DMS79 (cell line): ENCODE measurements at regions not wholly inside any gene's neighbourhood (a gene's known extent, or its start where the extent isn't known, plus 50 kb on each side); places are given as distances from the start of the nearest gene placed in this dataset.

Experiments
- DNase-seq: peaks from one replicate; lab custom pipeline; 2025; lab: John Stamatoyannopoulos, UW

DNA sequence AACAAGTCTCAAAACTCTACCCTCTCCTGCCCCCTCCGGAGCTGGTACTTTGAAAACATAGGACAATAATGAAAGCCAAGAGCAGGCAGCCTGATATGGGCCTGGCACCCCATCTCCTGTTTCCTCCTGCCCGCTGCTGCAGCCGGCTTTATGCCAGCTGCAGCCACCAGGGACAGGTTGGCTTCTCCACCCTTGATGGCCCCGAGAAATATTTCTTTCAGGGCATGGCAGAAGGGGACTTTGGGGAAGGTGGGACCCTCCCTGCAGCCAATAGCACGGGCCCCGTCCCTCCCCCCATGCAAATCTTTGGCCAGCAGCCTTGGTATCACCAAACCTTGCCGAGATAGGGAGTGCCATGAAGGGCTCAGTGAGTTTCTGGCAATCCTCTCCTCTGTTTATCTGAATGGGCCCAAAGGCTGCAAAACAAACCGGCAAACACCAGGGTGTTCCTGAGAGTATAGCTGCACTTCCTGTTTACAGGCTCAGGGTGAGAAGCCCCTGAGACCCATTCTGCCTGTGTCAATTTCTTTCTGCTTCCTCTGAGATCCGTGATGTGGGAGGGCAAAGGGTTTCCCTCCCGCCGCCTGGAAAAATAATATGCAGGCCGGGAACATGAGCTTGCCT, 73.4 kb upstream of the BOD1 start:
- DNase-seq = no peak

GRCh38 chr5:173691931-173692330, 75.5 kb upstream of the BOD1 start:
- DNase-seq = no peak

- no peak for DNase-seq
Observed at GRCh38 chr5:173693670-173694069, 77.2 kb upstream of the BOD1 start.

DNA sequence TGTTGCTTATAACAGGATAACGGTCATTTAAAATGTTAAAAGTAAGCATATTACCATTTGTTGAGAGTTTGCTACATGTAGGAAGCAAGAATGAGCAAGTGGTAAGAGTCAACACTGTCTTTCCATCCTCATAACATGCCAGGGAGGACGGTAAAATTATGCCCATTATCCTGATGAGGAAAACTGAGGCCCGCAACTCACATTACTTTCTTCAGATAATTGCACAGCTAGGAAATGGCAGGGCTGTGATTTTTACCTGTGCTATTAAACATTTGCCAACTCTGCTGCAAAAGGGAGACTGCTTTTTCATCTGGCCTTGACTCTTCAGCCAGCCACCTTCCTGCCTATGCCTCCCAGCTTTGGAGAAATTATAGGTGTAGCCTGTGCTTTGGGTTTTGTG, 79.8 kb upstream of the BOD1 start:
- DNase-seq = no peak

GRCh38 chr5:173697931-173698579, 81.6 kb upstream of the BOD1 start:
- DNase-seq = no peak

- no peak for DNase-seq
Observed at GRCh38 chr5:173699966-173700365, 83.5 kb upstream of the BOD1 start.

GRCh38 chr5:173703466-173703865, 87.0 kb upstream of the BOD1 start:
- DNase-seq = no peak

DNA sequence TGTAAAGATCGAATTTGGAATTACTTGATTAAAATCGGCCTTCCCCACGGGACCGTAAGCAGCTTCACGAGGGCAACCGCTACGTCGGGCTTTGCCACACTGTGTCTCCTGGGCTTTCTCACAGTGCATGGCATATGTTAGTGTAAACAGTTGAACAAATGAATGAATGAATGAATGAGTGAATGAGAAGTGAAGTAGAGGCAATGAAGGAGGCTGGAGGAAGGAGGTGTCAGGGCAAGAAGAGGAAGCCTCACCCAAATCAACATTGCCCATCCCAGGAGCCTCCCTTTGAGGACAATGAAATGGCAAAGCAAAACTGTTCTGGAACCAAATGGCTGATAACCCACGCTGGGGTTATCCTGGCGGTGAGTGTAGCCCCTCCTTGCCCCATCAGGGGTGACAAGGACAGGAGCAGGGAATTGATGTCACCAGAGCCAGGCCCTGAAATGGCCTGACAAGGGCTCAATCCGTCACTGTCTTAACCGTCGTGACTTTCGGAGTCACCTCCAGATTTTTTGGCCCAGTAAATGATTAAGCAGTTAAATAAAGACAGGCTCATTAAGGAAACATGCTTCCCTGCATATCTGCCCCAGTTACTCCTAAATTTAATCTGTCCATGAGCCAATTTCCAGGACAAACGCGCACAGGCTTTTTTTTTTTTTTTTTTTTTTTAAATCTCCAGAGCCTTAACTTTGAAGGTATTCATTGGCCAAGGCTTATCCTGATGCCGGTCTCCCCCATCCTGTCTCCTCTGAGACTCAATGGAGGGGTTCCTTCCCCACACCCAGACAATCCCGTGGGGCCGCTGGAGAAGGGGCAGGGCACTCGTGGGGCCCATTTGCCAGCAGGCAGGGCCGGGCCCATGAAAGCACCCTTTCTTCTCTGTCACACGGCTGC, 88.4 kb upstream of the BOD1 start:
- no peak for DNase-seq

DNA sequence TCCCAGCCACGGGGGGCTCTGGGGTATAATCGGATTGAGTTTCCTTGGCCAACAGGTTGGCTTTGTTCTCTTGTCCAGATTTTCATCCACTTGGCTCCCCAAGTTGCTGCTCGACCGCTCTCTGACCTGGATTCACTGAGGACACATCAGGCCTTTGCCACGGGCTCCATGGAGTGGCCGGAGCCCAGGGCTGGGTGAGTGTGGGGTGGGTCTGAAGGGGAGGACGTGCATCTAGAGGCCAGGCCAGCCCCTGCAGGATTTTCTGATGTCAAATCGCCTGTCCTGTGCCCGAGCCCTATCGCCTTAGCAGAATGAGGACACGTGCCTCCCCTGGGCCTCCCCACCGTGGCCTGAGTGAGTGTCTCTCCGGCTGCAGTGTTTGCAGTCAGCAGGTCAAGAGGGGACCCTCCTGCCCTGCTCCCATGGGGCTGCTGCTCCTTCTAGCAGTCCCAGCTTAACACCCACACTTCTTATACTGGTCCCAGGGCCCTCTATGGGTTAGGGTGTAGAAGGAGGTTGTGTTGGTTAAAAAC, 89.1 kb upstream of the BOD1 start:
- DNase-seq = no peak

GRCh38 chr5:173706700-173707099, 90.2 kb upstream of the BOD1 start:
- no peak for DNase-seq

GRCh38 chr5:173707392-173707791, 90.9 kb upstream of the BOD1 start:
- no peak for DNase-seq

GRCh38 chr5:173709145-173709544, 92.7 kb upstream of the BOD1 start:
- no peak for DNase-seq

DNA sequence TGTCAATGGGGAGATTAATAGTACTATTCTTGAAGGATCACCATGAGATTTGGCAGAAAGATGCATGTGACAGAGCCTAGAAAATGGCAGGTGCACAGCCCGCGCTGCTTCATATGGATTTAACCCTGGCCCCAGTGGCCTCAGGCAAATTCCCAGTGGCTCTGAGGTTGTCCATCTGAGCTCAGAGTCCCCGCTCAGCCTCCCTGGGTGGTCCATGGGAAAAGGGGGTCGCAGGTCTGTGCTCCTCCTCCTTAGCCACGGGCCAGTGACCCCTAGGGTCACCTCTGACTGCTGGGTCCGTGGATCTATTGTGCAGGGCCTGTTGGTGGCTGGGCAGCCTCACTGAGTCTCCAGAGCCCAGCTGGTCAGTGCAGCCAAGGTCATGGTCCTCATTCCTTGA, 93.3 kb upstream of the BOD1 start:
- no peak for DNase-seq

GRCh38 chr5:173710528-173710927, 94.1 kb upstream of the BOD1 start:
- no peak for DNase-seq

DNA sequence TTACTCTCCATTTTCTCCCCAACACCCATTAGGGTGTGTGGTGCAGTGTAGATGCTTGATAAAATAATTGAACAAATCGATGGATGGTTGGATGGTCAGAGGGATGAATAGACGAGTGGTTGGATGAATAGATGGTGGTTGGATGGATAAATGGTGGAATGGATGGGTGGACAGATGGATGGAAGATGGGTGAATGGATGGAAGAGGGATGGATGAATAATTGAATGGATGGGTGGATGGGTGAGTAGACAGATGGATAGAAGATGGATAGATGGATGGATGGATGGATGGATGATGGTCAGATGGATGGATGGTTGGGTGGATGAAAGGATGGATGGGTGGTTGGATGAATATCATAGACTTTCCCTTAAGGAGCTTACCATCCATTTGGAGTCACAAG, 95.0 kb upstream of the BOD1 start:
- DNase-seq = no peak

DNA sequence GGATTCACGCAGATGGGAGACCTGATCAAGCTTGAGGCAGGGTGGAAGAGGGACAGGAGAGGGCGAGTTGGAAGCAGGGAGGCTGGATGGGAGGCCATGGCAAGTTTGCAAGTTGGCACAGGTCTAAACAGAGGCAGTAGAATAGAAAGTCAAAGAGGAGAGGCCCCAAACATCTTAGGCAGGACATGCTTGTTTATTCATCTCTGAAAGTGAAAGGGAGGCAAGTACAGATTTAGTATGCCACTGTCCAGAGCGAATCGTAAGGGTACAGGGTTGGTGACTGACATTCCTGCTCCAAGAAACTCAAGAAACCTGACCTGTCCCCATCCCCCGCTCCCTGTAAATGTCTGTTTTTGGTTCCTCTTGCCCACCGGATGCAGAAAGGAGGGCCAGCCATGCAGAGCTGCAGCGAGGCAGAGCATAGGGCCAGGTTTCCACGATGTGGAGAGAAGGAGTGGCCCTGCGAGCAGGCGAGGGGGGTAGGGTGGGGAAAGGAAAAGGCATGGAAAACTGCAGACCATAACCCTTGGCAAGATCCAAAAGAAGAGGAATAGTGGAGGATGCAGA, 96.2 kb upstream of the BOD1 start:
- DNase-seq = no peak

DNA sequence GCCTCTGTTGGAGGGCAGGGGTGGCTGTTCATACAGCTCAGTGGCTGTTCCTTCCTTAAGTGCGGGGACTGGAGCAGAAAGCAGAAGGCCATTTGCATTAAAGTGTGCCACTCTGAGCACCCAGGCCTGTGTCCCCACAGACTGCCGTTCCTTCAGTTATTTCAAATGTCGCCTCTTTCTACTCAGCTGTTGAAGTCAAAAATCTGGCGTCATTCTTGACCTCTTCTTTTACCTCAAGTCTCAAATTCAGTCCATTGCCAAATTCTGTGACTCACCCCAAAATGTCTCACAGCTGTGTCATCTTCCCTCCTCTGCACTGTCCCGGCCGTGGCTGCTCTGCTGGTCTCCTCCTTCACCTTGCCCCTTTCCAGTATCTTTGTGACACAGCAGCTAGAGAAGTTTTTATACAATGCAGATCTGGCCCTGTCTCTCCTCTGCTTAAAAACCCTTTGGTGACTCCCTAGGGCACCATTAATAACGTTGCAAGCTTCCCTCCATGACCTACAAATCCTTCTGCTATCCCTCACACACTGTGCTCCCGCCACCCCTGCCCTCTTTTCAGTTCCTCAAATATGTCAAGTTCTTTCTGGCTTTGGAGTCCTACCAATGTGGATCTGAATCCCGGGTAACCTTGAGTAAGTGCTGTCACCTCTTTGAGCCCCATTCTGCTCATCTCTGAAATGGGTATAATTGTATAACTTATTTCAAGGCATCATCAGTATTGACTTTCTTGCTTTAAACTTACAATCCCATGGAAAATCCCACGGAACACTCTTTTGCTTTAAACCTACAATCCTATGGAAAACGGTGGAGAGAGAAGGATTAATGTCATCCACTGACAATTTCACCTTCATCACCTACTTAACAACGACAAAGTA, 98.3 kb upstream of the BOD1 start:
- no peak for DNase-seq

DNA sequence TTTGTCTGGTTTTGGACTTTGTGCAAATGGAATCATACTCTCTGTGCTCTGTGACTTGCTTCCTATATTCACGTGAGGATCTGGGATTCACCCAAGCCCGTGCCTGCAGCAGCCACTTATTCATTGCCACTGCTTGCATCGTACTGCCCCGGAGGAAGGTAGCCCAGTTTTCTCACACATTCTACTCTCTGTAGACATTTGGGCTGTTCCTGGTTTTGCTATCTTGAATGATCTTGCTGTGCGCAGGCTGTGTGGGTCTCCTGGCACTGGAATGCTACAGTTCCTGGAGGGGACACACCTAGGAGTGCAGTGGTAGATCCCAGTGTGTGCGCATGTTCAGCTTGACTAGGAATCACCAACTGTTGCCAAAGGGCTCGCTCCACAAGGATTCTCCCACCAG, 99.2 kb upstream of the BOD1 start:
- DNase-seq = no peak

GRCh38 chr5:173716058-173716682, 99.7 kb upstream of the BOD1 start:
- no peak for DNase-seq

DNA sequence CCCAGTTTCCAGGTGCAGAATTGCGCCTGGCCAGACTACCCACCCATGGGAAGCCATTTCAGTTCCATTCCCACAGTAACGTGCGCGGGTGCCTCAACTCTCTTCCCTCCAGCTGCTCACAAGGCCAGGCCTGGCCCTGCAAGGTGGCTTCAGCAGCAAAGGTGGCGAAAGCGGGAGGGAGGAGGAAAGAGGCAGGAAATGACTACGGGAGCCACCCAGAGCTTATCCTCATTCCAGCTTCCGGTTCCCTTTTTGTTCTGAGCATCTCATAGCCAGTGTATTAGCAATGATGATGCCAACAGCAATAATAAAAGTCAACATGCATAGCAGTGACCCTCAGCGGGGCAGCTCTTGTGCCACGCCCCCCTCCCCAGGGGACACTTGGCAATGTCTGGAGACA, 101.5 kb upstream of the BOD1 start:
- DNase-seq = no peak

DNA sequence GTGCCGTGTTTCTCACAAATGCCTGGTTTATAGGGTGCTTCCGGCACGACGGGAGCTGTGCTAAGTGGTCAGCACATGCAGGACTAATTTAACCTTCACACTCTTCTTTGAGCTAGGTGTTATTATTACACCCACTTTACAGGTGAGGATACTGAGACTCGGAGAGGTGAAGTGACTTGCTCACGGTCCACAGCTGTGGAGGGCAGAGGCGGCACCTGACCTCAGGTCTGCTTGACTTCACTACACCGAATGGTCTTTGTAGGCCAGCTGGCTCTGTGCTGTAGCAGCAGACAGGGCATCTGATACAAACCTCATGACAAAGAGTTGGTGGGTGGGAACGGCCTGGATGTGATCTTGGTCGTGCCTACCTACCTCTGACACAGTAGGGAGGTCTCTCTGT, 102.0 kb upstream of the BOD1 start:
- DNase-seq = no peak
